ENCODE measurements at regions not wholly inside any gene's neighbourhood (a gene's known extent, or its start where the extent isn't known, plus 50 kb on each side); places are given as distances from the start of the nearest gene placed in this dataset.

DNA sequence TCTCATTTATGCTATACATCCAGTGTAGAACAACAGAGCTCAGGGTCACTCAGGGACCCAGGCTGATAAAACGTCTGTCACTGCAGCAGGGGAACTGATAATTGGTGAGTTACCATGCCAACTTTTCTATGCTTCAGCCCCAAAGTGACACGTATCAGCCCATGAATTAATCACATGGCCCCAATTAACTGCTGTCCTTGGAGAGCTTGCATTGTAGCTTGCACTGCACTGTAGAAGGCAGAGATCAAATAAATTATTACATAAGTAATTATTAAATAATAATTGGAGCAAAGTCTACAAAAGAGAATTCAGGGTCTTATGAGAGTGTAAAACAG is 144.6 kb downstream of the SUDS3 start:
- TF ChIP-seq, protein P1, sequence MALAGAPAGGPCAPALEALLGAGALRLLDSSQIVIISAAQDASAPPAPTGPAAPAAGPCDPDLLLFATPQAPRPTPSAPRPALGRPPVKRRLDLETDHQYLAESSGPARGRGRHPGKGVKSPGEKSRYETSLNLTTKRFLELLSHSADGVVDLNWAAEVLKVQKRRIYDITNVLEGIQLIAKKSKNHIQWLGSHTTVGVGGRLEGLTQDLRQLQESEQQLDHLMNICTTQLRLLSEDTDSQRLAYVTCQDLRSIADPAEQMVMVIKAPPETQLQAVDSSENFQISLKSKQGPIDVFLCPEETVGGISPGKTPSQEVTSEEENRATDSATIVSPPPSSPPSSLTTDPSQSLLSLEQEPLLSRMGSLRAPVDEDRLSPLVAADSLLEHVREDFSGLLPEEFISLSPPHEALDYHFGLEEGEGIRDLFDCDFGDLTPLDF (CRISPR knock-in tag; IDR thresholded peaks at IDR 0.05) = no peak
- TF ChIP-seq, protein P2, sequence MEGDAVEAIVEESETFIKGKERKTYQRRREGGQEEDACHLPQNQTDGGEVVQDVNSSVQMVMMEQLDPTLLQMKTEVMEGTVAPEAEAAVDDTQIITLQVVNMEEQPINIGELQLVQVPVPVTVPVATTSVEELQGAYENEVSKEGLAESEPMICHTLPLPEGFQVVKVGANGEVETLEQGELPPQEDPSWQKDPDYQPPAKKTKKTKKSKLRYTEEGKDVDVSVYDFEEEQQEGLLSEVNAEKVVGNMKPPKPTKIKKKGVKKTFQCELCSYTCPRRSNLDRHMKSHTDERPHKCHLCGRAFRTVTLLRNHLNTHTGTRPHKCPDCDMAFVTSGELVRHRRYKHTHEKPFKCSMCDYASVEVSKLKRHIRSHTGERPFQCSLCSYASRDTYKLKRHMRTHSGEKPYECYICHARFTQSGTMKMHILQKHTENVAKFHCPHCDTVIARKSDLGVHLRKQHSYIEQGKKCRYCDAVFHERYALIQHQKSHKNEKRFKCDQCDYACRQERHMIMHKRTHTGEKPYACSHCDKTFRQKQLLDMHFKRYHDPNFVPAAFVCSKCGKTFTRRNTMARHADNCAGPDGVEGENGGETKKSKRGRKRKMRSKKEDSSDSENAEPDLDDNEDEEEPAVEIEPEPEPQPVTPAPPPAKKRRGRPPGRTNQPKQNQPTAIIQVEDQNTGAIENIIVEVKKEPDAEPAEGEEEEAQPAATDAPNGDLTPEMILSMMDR (IDR thresholded peaks at IDR 0.05 in 2 of 3, conservative IDR thresholded peaks at IDR 0.05 in 1 of 3; ENCODE audit: insufficient read depth in 2 of 3, low read depth in 1 of 3, low read length in 3 of 3) = no peak
- no peak for TF ChIP-seq POLR2AphosphoS5 (IDR thresholded peaks at IDR 0.05; ENCODE audit: control insufficient read depth, insufficient read depth, low read depth, low read length)
- no peak for TF ChIP-seq TAF1 (IDR thresholded peaks at IDR 0.05; ENCODE audit: control insufficient read depth, extremely low read depth, insufficient read depth, low read length, severe bottlenecking)
- TF ChIP-seq, protein P3, sequence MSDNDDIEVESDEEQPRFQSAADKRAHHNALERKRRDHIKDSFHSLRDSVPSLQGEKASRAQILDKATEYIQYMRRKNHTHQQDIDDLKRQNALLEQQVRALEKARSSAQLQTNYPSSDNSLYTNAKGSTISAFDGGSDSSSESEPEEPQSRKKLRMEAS (CRISPR knock-in tag; IDR thresholded peaks at IDR 0.05) = no peak
- TF ChIP-seq EP300 (IDR thresholded peaks at IDR 0.05; ENCODE audit: low read length) = no peak
